HUES64 (cell line): ENCODE measurements at regions not wholly inside any gene's neighbourhood (a gene's known extent, or its start where the extent isn't known, plus 50 kb on each side); places are given as distances from the start of the nearest gene placed in this dataset.

ENCODE experiments used
- H3K27ac ChIP-seq: 2 replicates; pipeline ENCODE4 v1.7.0; 2013; ENCODE audit warnings: low read depth, low read length, inconsistent platforms
- H3K27me3 ChIP-seq: 2 replicates; pipeline ENCODE4 v1.6.1; 2013; ENCODE audit warnings: mild to moderate bottlenecking, low read length; ENCODE audit not compliant: insufficient read depth
- H3K36me3 ChIP-seq: 2 replicates; pipeline ENCODE4 v1.6.1; 2013; ENCODE audit warnings: mild to moderate bottlenecking, low read length; ENCODE audit not compliant: insufficient read depth
- H3K4me1 ChIP-seq: 2 replicates; pipeline ENCODE4 v1.6.1; 2013; ENCODE audit warnings: mild to moderate bottlenecking, low read length, moderate library complexity; ENCODE audit not compliant: insufficient read depth
- H3K4me3 ChIP-seq: 2 replicates; pipeline ENCODE4 v1.5.1; 2013; ENCODE audit warnings: mild to moderate bottlenecking, low read length, moderate library complexity
- H3K9ac ChIP-seq: 2 replicates; pipeline ENCODE4 v1.6.1; 2013; ENCODE audit warnings: mild to moderate bottlenecking, low read depth, low read length
- H3K9me3 ChIP-seq: 2 replicates; pipeline ENCODE4 v1.6.1; 2013; ENCODE audit warnings: low read depth, low read length; ENCODE audit not compliant: insufficient read depth
- WGBS: fragments of 150-250, 120-280 bp; methylation state at CpG from one replicate; pipeline ENCODE4 v1.1.7; 2013; ENCODE audit warnings: missing lambda C conversion rate; 5-methylcytosine and 5-hydroxymethylcytosine counted together

GRCh38 chr9:106119176-106119575, 424.8 kb downstream of the TMEM38B start:
- Histone ChIP-seq H3K4me3 (no peak overlapping the region), H3K27me3 (no peaks in the 10 kb centered on the region), H3K36me3 (no peaks in the 10 kb centered on the region), H3K9me3 (no peaks in the 10 kb centered on the region), H3K27ac (no peak overlapping the region), H3K9ac (no peak overlapping the region), H3K4me1 (no peaks in the 10 kb centered on the region)
- 93% methylated on average over 3 of the region's 3 CpGs for WGBS

- no peak overlapping the region for H3K9ac ChIP-seq
- H3K4me3 ChIP-seq, result no peak overlapping the region
- H3K4me1 ChIP-seq, result no peaks in the 10 kb centered on the region
- no peaks in the 10 kb centered on the region for H3K27me3 ChIP-seq
- no peaks in the 10 kb centered on the region for H3K9me3 ChIP-seq
- no peaks in the 10 kb centered on the region for H3K36me3 ChIP-seq
- 92% methylated on average over 9 of the region's 10 CpGs for WGBS
- no peak overlapping the region for H3K27ac ChIP-seq
These were observed 425.7 kb downstream of the TMEM38B start for GRCh38 chr9:106120071-106120470.

- Histone ChIP-seq H3K9ac (no peak overlapping the region), H3K27ac (no peak overlapping the region), H3K27me3 (no peaks in the 10 kb centered on the region), H3K9me3 (no peaks in the 10 kb centered on the region), H3K4me3 (no peak overlapping the region), H3K36me3 (no peaks in the 10 kb centered on the region), H3K4me1 (no peaks in the 10 kb centered on the region)
- WGBS, result 91% methylated on average over 1 of the region's 1 CpG
These were observed 433.4 kb downstream of the TMEM38B start for GRCh38 chr9:106127776-106128175.

GRCh38 chr9:106130374-106130773, 436.0 kb downstream of the TMEM38B start:
- Histone ChIP-seq H3K9ac (no peak overlapping the region), H3K36me3 (no peaks in the 10 kb centered on the region), H3K4me1 (no peaks in the 10 kb centered on the region), H3K27me3 (no peaks in the 10 kb centered on the region), H3K4me3 (no peak overlapping the region), H3K27ac (no peak overlapping the region), H3K9me3 (no peaks in the 10 kb centered on the region)
- 96% methylated on average over 2 of the region's 2 CpGs for WGBS

GRCh38 chr9:106143781-106144180, 449.4 kb downstream of the TMEM38B start:
- Histone ChIP-seq H3K9ac (no peak overlapping the region), H3K4me3 (no peak overlapping the region), H3K9me3 (no peaks in the 10 kb centered on the region), H3K27me3 (no peaks in the 10 kb centered on the region), H3K36me3 (no peaks in the 10 kb centered on the region), H3K27ac (no peak overlapping the region), H3K4me1 (no peaks in the 10 kb centered on the region)
- WGBS, result 92% methylated on average over 2 of the region's 2 CpGs

GRCh38 chr9:106146066-106146840, 451.9 kb downstream of the TMEM38B start:
- 94% methylated on average over 6 of the region's 6 CpGs for WGBS
- H3K27me3 ChIP-seq, result no peaks in the 10 kb centered on the region
- no peaks in the 10 kb centered on the region for H3K4me1 ChIP-seq
- H3K27ac ChIP-seq, result no peak overlapping the region
- H3K9ac ChIP-seq, result no peak overlapping the region
- H3K9me3 ChIP-seq, result no peaks in the 10 kb centered on the region
- H3K4me3 ChIP-seq, result no peak overlapping the region
- no peaks in the 10 kb centered on the region for H3K36me3 ChIP-seq

GRCh38 chr9:106146886-106147285, 452.5 kb downstream of the TMEM38B start:
- H3K4me3 ChIP-seq, result no peak overlapping the region
- H3K4me1 ChIP-seq, result no peaks in the 10 kb centered on the region
- H3K36me3 ChIP-seq, result no peaks in the 10 kb centered on the region

DNA sequence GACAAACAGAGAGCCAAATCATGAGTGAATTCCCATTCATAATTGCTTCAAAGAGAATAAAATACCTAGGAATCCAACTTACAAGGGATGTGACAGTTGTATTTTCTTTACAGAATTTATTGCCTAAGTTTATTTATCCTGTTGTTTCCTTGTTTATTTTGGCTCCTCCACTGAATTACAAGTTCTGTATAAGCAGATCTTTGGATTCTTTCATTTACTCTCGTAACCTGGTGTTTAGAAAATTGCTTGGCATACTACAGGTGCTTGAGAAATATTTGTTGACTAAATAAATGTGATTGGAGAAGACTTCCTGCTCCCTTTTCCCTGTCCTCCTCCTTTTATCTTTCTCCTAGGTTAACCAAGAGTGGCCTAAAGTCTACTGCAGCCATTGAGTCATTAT, 455.6 kb downstream of the TMEM38B start:
- Histone ChIP-seq H3K9ac (no peak overlapping the region), H3K4me1 (no peaks in the 10 kb centered on the region), H3K27me3 (no peaks in the 10 kb centered on the region), H3K4me3 (no peak overlapping the region), H3K9me3 (no peaks in the 10 kb centered on the region), H3K36me3 (no peaks in the 10 kb centered on the region), H3K27ac (no peak overlapping the region)
- WGBS, result 100% methylated on average over 1 of the region's 1 CpG

More at GRCh38 chr9:106146886-106147285, 452.5 kb downstream of the TMEM38B start:
- H3K9ac ChIP-seq, result no peak overlapping the region
- no peaks in the 10 kb centered on the region for H3K9me3 ChIP-seq
- no peak overlapping the region for H3K27ac ChIP-seq
- no peaks in the 10 kb centered on the region for H3K27me3 ChIP-seq

- 92% methylated on average over 1 of the region's 1 CpG for WGBS
- Histone ChIP-seq H3K9me3 (no peaks in the 10 kb centered on the region), H3K36me3 (no peaks in the 10 kb centered on the region), H3K4me1 (no peaks in the 10 kb centered on the region), H3K9ac (no peak overlapping the region), H3K27ac (no peak overlapping the region), H3K27me3 (no peaks in the 10 kb centered on the region), H3K4me3 (no peak overlapping the region)
These were observed 462.1 kb downstream of the TMEM38B start for GRCh38 chr9:106156465-106156864.

GRCh38 chr9:106172265-106172664, 477.9 kb downstream of the TMEM38B start:
- Histone ChIP-seq H3K4me3 (no peak overlapping the region), H3K27me3 (no peaks in the 10 kb centered on the region), H3K9me3 (no peaks in the 10 kb centered on the region), H3K9ac (no peak overlapping the region), H3K36me3 (no peaks in the 10 kb centered on the region), H3K27ac (no peak overlapping the region), H3K4me1 (no peaks in the 10 kb centered on the region)
- WGBS, result 100% methylated on average over 1 of the region's 1 CpG

DNA sequence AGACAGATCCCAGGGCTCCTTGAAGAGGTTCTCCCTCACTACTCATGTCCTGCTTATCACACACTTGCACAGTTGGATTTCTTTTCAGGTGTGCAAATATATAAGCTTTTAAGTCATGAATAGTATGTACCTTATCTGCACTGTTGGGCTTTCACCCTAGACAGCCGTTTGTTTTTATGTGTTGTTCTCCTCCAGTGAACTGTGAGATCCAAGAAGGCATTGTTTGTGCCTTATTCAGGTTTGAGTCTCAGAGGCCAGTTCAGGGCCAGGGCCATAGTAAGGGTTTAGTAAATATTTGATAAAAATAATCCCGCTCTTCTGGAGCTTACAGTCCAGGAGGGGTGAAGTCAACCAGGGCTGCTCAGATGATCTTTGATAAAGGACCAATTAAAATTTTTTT, 480.0 kb downstream of the TMEM38B start:
- Histone ChIP-seq H3K36me3 (no peaks in the 10 kb centered on the region), H3K9me3 (no peaks in the 10 kb centered on the region), H3K4me1 (no peaks in the 10 kb centered on the region; the same call in 1 of the 2 replicates), H3K9ac (no peak overlapping the region), H3K4me3 (no peak overlapping the region), H3K27ac (no peak overlapping the region), H3K27me3 (no peaks in the 10 kb centered on the region)
- 87% methylated on average over 2 of the region's 2 CpGs for WGBS

- Histone ChIP-seq H3K27me3 (no peaks in the 10 kb centered on the region), H3K9me3 (no peaks in the 10 kb centered on the region), H3K4me1 (no peaks in the 10 kb centered on the region; the same call in 1 of the 2 replicates), H3K9ac (no peak overlapping the region), H3K4me3 (no peak overlapping the region), H3K27ac (no peak overlapping the region), H3K36me3 (no peaks in the 10 kb centered on the region)
- WGBS, result 95% methylated on average over 1 of the region's 1 CpG
These were observed 482.9 kb downstream of the TMEM38B start for GRCh38 chr9:106177216-106177615.
